SK-N-SH (cell line): ENCODE measurements at regions not wholly inside any gene's neighbourhood (a gene's known extent, or its start where the extent isn't known, plus 50 kb on each side); places are given as distances from the start of the nearest gene placed in this dataset.
"Not testable (repeated sequence)": the region's sequence is repeated elsewhere in the genome, so short reads cannot be mapped to it uniquely, and the experiment has no call there.

Experiments
- CTCF ChIA-PET: fragments of 300-600, 350-600 bp; formaldehyde crosslinking; extraction: SDS; loops from one replicate; lab custom pipeline; 2021; lab: Yijun Ruan, JAX
- POLR2A ChIA-PET: fragments of 350-600 bp; sonication (Branson Sonifier 250); formaldehyde crosslinking; extraction: SDS; loops from one replicate; lab custom pipeline; 2020; ENCODE audit warnings: antibody characterized with exemption, inconsistent platforms; lab: Yijun Ruan, JAX
- DNase-seq: peaks from one replicate; pipeline ENCODE4 v3.0.0; 2012
- H2AFZ ChIP-seq: fragments of 200-600 bp; sonication (generic); 2 replicates; pipeline ENCODE4 v1.8.1; 2016; ENCODE audit warnings: antibody characterized with exemption, mild to moderate bottlenecking, low read depth
- H3F3A ChIP-seq: fragments of 200-600 bp; sonication (generic); replicated peaks from 2 replicates; pipeline ENCODE3; 2016; ENCODE audit warnings: antibody characterized with exemption, mild to moderate bottlenecking; ENCODE audit not compliant: insufficient read depth
- H3K27ac ChIP-seq, 2 experiments: fragments of 200-500 bp in 1 of 2; fragments of 200-600 bp in 1 of 2; sonication (Bioruptor generic) in 1 of 2; sonication (generic), shearing (Covaris generic) in 1 of 2; 2 replicates each; pipeline versions ENCODE4 v1.5.1 to v1.6.1; 2014 to 2016; ENCODE audit warnings: low read depth in 2 of 2, inconsistent platforms in 1 of 2, low read length in 1 of 2, mild to moderate bottlenecking in 1 of 2, mixed read lengths in 1 of 2
- H3K27me3 ChIP-seq: fragments of 200-600 bp; sonication (generic), shearing (Covaris generic); 2 replicates; pipeline ENCODE4 v1.6.1; 2016; ENCODE audit warnings: mixed run types; ENCODE audit not compliant: insufficient read depth
- H3K36me3 ChIP-seq, 2 experiments: fragments of 200-500 bp in 1 of 2; fragments of 200-600 bp in 1 of 2; sonication (Bioruptor generic) in 1 of 2; sonication (generic) in 1 of 2; replicated peaks in 1 of 2; 2 replicates each; pipeline versions ENCODE3 to v1.5.1; 2014 to 2016; ENCODE audit warnings: low read length in 1 of 2, mild to moderate bottlenecking in 1 of 2; ENCODE audit not compliant: insufficient read depth in 2 of 2, control insufficient read depth in 1 of 2
- H3K4me1 ChIP-seq, 2 experiments: fragments of 200-500 bp in 1 of 2; fragments of 200-600 bp in 1 of 2; sonication (Bioruptor generic) in 1 of 2; sonication (generic), shearing (Covaris generic) in 1 of 2; 2 replicates each; pipeline versions ENCODE4 v1.5.1 to v1.6.1; 2014 to 2016; ENCODE audit warnings: low read depth in 1 of 2, low read length in 1 of 2, mixed run types in 1 of 2; ENCODE audit not compliant: insufficient read depth in 2 of 2, control insufficient read depth in 1 of 2
- H3K4me2 ChIP-seq: fragments of 200-600 bp; sonication (generic), shearing (Covaris generic); 2 replicates; pipeline ENCODE4 v1.6.1; 2017; ENCODE audit warnings: mixed run types
- H3K4me3 ChIP-seq, 2 experiments: fragments of 200-500 bp in 1 of 2; fragments of 200-600 bp in 1 of 2; sonication (Bioruptor generic) in 1 of 2; sonication (generic), shearing (Covaris generic) in 1 of 2; 2 replicates each; pipeline versions ENCODE4 v1.5.1 to v1.8.1; 2014 to 2016; ENCODE audit warnings: low read depth in 2 of 2, inconsistent platforms in 1 of 2, low read length in 1 of 2, mild to moderate bottlenecking in 1 of 2, mixed read lengths in 1 of 2, moderate library complexity in 1 of 2
- H3K79me2 ChIP-seq: fragments of 200-600 bp; sonication (generic); 2 replicates; pipeline ENCODE4 v1.8.1; 2017; ENCODE audit warnings: mild to moderate bottlenecking; ENCODE audit not compliant: insufficient read depth
- H3K9ac ChIP-seq: fragments of 200-600 bp; sonication (generic); 2 replicates; pipeline ENCODE4 v1.6.1; 2017; ENCODE audit warnings: mixed run types
- H3K9me2 ChIP-seq: fragments of 200-600 bp; sonication (generic); 2 replicates; pipeline ENCODE4 v1.6.1; 2017; ENCODE audit warnings: mixed run types
- H3K9me3 ChIP-seq: fragments of 200-600 bp; sonication (generic); 2 replicates; pipeline ENCODE4 v1.6.1; 2017; ENCODE audit warnings: mixed run types, mild to moderate bottlenecking, moderate library complexity
- H4K20me1 ChIP-seq: fragments of 200-600 bp; sonication (generic); 2 replicates; pipeline ENCODE4 v1.6.1; 2017; ENCODE audit warnings: mild to moderate bottlenecking, mixed run types; ENCODE audit not compliant: insufficient read depth
- CHD2 ChIP-seq: fragments of 150-350 bp; IDR thresholded peaks from 2 replicates; pipeline ENCODE4 v1.6.1; 2018; ENCODE audit warnings: low read length; ENCODE audit not compliant: partially characterized antibody
- EP300 ChIP-seq, 2 experiments: IDR thresholded peaks; 2 replicates each; pipeline versions ENCODE4 v1.4.0 to v1.6.1; 2012; ENCODE audit warnings: borderline replicate concordance in 1 of 2, low read depth in 1 of 2, low read length in 1 of 2
- GABPA ChIP-seq: IDR thresholded peaks from 2 replicates; pipeline ENCODE4 v1.4.0; 2012; ENCODE audit warnings: low read depth, mild to moderate bottlenecking
- GATA2 ChIP-seq: sonication (generic); formaldehyde crosslinking; IDR thresholded peaks from 2 replicates; pipeline ENCODE4 v1.5.0; 2020; ENCODE audit warnings: mild to moderate bottlenecking, missing genetic modification reagents
- JUND ChIP-seq: IDR thresholded peaks from 2 replicates; pipeline ENCODE4 v1.4.0; 2012
- MEF2A ChIP-seq: IDR thresholded peaks from 2 replicates; pipeline ENCODE4 v1.4.0; 2012; ENCODE audit warnings: low read depth, borderline replicate concordance
- MXI1 ChIP-seq: IDR thresholded peaks from 2 replicates; pipeline ENCODE4 v1.6.1; 2012; ENCODE audit warnings: mild to moderate bottlenecking, low read depth, low read length, improper control_type of control experiment
- NFIC ChIP-seq: IDR thresholded peaks from 2 replicates; pipeline ENCODE4 v1.4.0; 2012; ENCODE audit warnings: borderline replicate concordance
- PBX3 ChIP-seq: IDR thresholded peaks from 2 replicates; pipeline ENCODE4; 2012
- RAD21 ChIP-seq: IDR thresholded peaks from 2 replicates; pipeline ENCODE4 v1.6.1; 2012; ENCODE audit warnings: mild to moderate bottlenecking, low read length
- RXRA ChIP-seq: IDR thresholded peaks from 2 replicates; pipeline ENCODE4 v1.4.0; 2012; ENCODE audit warnings: low read depth, mild to moderate bottlenecking, borderline replicate concordance
- SIN3A ChIP-seq: IDR thresholded peaks from 2 replicates; pipeline ENCODE4 v1.6.1; 2012; ENCODE audit warnings: low read depth, mild to moderate bottlenecking, low read length, moderate library complexity, borderline replicate concordance
- SMC3 ChIP-seq: IDR thresholded peaks from 2 replicates; pipeline ENCODE4 v1.6.1; 2012; ENCODE audit warnings: low read depth, low read length, improper control_type of control experiment
- TCF12 ChIP-seq: IDR thresholded peaks from 2 replicates; pipeline ENCODE4 v1.4.0; 2012
- TEAD4 ChIP-seq: IDR thresholded peaks from 2 replicates; pipeline ENCODE4 v1.4.0; 2012; ENCODE audit warnings: mild to moderate bottlenecking, borderline replicate concordance; ENCODE audit not compliant: insufficient read depth
- USF1 ChIP-seq: IDR thresholded peaks from 2 replicates; pipeline ENCODE4 v1.4.0; 2012; ENCODE audit warnings: low read depth, borderline replicate concordance
- ZBTB33 ChIP-seq: IDR thresholded peaks from 2 replicates; pipeline ENCODE4 v1.4.0; 2012; ENCODE audit warnings: low read depth, borderline replicate concordance
- WGBS: methylation state at CpG from one replicate; pipeline ENCODE4 v1.1.6; 2017; ENCODE audit warnings: low lambda C conversion rate; 5-methylcytosine and 5-hydroxymethylcytosine counted together

GRCh38 chr11:41816396-41816795, 356.9 kb upstream of the LRRC4C start:
- no peaks in the 10 kb centered on the region for H3K36me3 ChIP-seq
- no peak overlapping the region for H3K27ac ChIP-seq
- CTCF ChIA-PET: no interaction called here

DNA sequence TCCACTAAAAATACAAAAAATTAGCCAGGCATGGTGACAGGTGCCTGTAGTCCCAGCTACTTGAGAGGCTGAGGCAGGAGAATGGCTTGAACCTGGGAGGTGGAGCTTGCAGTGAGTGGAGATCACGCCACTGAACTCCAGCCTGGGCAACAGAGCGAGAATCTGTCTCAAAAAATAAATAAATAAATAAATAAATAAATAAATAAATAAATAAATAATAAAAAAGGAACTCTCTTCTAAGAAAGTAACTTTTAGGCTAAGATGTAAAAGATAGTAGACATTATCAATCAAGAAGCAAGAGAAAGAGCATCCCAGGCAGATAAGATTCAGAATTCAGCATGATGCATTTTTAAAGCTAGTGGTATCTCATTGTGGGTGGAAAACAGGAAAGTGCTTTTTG, 364.8 kb upstream of the LRRC4C start:
- H3F3A ChIP-seq, H4K20me1 ChIP-seq, H3K9me3 ChIP-seq, H3K9me2 ChIP-seq, H3K4me2 ChIP-seq, CTCF ChIA-PET, H3K4me3 ChIP-seq, H3K4me1 ChIP-seq, H3K27ac ChIP-seq, H2AFZ ChIP-seq, H3K9ac ChIP-seq, H3K36me3 ChIP-seq, H3K27me3 ChIP-seq, H3K79me2 ChIP-seq, DNase-seq, POLR2A ChIA-PET: not testable (repeated sequence)
- 12% methylated on average over 2 of the region's 2 CpGs for WGBS

More at GRCh38 chr11:41816396-41816795, 356.9 kb upstream of the LRRC4C start:
- no peaks in the 10 kb centered on the region for H3F3A ChIP-seq
- H3K27me3 ChIP-seq: no peaks in the 10 kb centered on the region
- H4K20me1 ChIP-seq: no peaks in the 10 kb centered on the region
- TF ChIP-seq GATA2 (CRISPR knock-in tag) (no peak), USF1 (no peak), MEF2A (no peak), SMC3 (no peak), TCF12 (no peak), RAD21 (no peak), PBX3 (no peak), JUND (no peak), TEAD4 (no peak), SIN3A (no peak), EP300 (IDR thresholded peaks at IDR 0.05; ENCODE audit: borderline replicate concordance in 1 of 2, low read depth in 1 of 2, low read length in 1 of 2) (no peak), GABPA (no peak), ZBTB33 (no peak), MXI1 (no peak), RXRA (no peak), NFIC (no peak), CHD2 (no peak)
- H3K4me3 ChIP-seq: no peak overlapping the region
- POLR2A ChIA-PET: no interaction called here
- no peak overlapping the region for H3K9ac ChIP-seq
- no peak for DNase-seq
- no peak overlapping the region for H2AFZ ChIP-seq
- peaks cover 8% of the 10 kb centered on the region; the same call in 1 of the 2 replicates for H3K9me2 ChIP-seq
- H3K4me1 ChIP-seq: no peaks in the 10 kb centered on the region
- peaks cover 10% of the 10 kb centered on the region for H3K9me3 ChIP-seq
- H3K4me2 ChIP-seq: no peak overlapping the region
- H3K79me2 ChIP-seq: no peaks in the 10 kb centered on the region
